ENCODE measurements at regions not wholly inside any gene's neighbourhood (a gene's known extent, or its start where the extent isn't known, plus 50 kb on each side); places are given as distances from the start of the nearest gene placed in this dataset.
"Not testable (repeated sequence)": the region's sequence is repeated elsewhere in the genome, so short reads cannot be mapped to it uniquely, and the experiment has no call there.

DNA sequence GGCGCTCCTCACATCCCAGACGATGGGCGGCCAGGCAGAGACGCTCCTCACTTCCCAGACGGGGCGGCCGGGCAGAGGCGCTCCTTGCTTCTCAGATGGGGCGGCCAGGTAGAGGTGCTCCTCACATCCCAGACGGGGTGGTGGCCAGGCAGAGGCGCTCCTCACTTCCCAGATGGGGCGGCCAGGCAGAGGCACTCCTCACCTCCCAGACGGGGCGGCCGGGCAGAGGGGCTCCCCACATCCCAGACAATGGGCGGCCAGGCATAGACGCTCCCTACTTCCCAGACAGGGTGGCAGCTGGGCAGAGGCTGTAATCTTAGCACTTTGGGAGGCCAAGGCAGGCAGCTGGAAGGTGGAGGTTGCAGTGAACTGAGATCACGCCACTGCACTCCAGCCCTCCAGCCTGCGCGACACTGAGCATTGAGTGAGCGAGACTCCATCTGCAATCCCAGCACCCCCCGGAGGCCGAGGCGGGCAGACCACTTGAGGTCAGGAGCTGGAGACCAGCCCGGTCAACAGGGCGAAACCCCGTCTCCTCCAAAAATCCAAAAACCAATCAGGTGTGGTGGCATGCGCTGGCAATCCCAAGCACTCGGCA lies 833.7 kb upstream of the RAG2 start:
- TF ChIP-seq, protein P1, sequence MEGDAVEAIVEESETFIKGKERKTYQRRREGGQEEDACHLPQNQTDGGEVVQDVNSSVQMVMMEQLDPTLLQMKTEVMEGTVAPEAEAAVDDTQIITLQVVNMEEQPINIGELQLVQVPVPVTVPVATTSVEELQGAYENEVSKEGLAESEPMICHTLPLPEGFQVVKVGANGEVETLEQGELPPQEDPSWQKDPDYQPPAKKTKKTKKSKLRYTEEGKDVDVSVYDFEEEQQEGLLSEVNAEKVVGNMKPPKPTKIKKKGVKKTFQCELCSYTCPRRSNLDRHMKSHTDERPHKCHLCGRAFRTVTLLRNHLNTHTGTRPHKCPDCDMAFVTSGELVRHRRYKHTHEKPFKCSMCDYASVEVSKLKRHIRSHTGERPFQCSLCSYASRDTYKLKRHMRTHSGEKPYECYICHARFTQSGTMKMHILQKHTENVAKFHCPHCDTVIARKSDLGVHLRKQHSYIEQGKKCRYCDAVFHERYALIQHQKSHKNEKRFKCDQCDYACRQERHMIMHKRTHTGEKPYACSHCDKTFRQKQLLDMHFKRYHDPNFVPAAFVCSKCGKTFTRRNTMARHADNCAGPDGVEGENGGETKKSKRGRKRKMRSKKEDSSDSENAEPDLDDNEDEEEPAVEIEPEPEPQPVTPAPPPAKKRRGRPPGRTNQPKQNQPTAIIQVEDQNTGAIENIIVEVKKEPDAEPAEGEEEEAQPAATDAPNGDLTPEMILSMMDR (IDR thresholded peaks at IDR 0.05) = not testable (repeated sequence)
- TF ChIP-seq EP300 (IDR thresholded peaks at IDR 0.05) = not testable (repeated sequence)

Measured in ovary (tissue), 3 donors.